ENCODE measurements at regions not wholly inside any gene's neighbourhood (a gene's known extent, or its start where the extent isn't known, plus 50 kb on each side); places are given as distances from the start of the nearest gene placed in this dataset.
"Not testable (repeated sequence)": the region's sequence is repeated elsewhere in the genome, so short reads cannot be mapped to it uniquely, and the experiment has no call there.

DNA sequence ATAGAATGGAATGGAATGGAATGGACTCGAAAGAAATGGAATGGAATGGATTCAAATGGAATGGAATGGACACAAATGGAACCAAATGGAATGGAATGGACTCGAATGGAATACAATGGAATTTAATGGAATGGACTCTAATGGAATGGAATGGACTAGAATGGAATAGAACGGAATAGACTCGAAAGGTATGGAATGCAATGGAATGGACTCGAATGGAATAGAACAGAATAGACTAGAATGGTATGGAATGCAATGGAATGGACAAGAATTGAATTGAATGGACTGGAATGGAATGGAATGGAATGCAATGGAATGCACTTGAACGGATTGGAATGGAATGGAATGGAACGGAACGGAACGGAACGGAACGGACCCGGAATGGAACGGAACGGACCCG is 101.7 kb upstream of the FBXO28 start:
- WGBS, 2 donors (ENCODE audit: low coverage in 1 of 2): 66 to 69% methylated on average over 15 of the region's 15 CpGs

DNA sequence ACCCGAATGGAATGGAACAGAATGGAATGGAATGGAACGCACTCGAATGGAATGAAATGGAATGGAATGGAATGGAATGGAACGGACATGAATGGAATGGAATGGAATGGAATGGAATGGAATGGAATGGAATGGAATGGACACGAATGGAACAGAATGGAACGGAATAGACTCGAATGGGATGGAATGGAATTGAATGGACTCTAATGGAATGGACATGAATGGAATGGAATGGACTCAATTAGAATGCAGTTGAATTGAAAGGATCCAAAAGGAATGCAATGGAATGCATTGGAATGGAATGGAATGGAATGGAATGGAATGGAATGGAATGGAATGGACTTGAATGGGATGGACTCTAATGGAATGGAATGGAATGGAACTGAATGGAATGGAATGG is 102.2 kb upstream of the FBXO28 start:
- H3K36me3 ChIP-seq, H3K4me3 ChIP-seq, H3K27me3 ChIP-seq, H3K9me3 ChIP-seq, H3K27ac ChIP-seq, ATAC-seq, H3K4me1 ChIP-seq: not testable (repeated sequence)
- WGBS, 2 donors (ENCODE audit: low coverage in 1 of 2): 86 to 98% methylated on average over 4 to 7 of the region's 7 CpGs

More for the DNA sequence above, 101.7 kb upstream of the FBXO28 start:
- H3K27me3 ChIP-seq, H3K27ac ChIP-seq, H3K9me3 ChIP-seq, H3K4me1 ChIP-seq, ATAC-seq, H3K4me3 ChIP-seq, H3K36me3 ChIP-seq: not testable (repeated sequence)

DNA sequence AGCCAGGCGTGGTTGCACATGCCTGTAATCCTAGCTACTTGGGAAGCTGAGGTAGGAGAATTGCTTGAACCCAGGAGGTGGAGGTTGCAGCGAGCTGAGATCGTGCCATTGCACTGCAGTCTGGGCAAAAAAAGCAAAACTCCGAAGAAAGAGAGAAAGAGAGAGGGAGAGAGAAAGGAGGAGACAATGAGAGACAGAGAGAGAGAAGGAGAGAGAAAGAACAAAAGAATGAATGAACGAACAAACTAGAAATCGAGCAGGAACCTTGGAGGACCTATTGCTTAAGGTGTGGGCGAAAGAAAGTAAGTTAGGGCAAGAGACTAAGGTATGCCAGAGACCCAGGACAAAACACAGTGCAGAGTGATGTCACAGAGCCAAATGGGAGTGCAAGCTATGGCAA is 102.8 kb upstream of the FBXO28 start:
- H3K27me3 ChIP-seq, H3K9me3 ChIP-seq, H3K4me3 ChIP-seq, H3K36me3 ChIP-seq, H3K4me1 ChIP-seq, ATAC-seq, H3K27ac ChIP-seq: not testable (repeated sequence)
- WGBS, 2 donors (ENCODE audit: low coverage in 1 of 2): 97 to 100% methylated on average over 6 of the region's 7 CpGs

DNA sequence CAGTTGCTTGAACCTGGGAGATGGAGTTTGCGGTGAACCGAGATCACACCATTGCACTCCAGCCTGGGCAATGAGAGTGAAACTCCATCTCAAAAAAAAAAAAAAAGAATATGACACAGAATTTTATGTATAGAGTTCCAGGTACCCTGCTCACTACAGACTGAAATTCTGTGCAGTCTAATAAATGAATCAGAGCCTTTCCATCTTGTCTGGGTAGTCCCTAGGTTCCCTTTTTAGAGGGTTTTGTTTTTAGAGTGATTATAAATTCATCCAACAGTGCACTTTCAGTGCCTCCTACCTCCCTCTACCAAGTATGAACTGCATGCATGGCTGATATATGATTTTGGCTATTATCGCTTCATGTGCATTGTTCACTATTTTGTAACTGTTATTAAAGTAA is 107.9 kb upstream of the FBXO28 start:
- H3K27me3 ChIP-seq, H3K4me3 ChIP-seq, ATAC-seq, H3K9me3 ChIP-seq, H3K4me1 ChIP-seq, H3K27ac ChIP-seq: not testable (repeated sequence)
- WGBS, 2 donors (ENCODE audit: low coverage in 1 of 2): 89 to 100% methylated on average over 1 of the region's 3 CpGs
- H3K36me3 ChIP-seq: peaks cover 0 to 21% of the 10 kb centered on the region in 2 donors

DNA sequence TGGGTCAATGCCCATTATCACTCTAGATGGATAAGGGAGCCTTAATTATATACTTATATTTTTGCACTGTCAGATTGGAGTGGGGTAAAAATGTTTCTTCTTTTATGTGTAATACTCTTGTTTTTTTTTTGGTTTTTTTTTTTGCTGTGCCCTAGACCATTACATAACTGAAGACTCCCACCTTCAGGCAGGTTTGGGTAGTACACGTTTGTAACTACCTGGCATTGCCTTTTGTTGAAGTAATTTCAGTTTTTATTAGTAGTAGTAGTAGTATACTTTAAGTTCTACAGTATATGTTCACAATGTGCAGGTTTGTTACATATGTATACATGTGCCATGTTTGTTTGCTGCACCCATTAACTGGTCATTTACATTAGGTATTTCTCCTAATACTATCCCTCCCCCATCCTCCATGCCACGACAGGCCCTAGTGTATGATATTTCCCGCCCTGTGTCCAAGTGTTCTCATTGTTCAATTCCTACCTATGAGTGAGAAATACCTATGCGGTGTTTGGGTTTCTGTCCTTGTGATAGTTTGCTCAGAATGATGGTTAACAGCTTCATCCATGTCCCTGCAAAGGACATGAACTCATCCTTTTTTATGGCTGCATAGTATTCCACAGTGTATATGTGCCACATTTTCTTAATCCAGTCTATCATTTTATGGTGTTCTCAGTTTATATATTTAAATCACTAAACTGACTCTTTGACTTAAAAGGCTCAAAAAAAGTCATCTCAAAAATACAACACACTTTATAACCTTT is 109.2 kb upstream of the FBXO28 start:
- H3K4me3 ChIP-seq, ATAC-seq, H3K9me3 ChIP-seq, H3K27me3 ChIP-seq, H3K4me1 ChIP-seq, H3K27ac ChIP-seq: not testable (repeated sequence)
- peaks cover 0 to 21% of the 10 kb centered on the region in 2 donors for H3K36me3 ChIP-seq
- 70 to 82% methylated on average over 4 of the region's 4 CpGs for WGBS, 2 donors (ENCODE audit: low coverage in 1 of 2)
- TF ChIP-seq, protein P1, sequence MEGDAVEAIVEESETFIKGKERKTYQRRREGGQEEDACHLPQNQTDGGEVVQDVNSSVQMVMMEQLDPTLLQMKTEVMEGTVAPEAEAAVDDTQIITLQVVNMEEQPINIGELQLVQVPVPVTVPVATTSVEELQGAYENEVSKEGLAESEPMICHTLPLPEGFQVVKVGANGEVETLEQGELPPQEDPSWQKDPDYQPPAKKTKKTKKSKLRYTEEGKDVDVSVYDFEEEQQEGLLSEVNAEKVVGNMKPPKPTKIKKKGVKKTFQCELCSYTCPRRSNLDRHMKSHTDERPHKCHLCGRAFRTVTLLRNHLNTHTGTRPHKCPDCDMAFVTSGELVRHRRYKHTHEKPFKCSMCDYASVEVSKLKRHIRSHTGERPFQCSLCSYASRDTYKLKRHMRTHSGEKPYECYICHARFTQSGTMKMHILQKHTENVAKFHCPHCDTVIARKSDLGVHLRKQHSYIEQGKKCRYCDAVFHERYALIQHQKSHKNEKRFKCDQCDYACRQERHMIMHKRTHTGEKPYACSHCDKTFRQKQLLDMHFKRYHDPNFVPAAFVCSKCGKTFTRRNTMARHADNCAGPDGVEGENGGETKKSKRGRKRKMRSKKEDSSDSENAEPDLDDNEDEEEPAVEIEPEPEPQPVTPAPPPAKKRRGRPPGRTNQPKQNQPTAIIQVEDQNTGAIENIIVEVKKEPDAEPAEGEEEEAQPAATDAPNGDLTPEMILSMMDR (IDR thresholded peaks at IDR 0.05): peak in 1 of 4 experiments; percentile 11

DNA sequence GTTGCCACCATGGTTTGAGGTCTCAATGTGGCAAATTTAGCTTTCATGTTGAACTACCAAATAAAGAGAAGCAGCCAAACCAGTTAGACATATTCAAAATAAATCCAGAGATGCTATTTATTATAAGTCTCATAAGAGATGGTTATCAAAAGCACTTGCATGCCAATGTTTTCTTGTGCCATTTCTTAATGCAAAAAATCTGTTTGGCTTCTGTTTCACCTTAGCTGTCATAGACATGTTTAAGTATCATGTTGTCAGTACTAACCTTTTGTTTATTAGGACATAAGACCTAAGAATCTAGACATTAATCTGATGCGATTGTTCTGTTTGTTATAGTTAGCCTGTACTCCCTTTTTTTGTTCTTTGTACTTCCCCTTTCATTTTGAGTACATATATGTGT is 110.0 kb upstream of the FBXO28 start:
- H3K9me3 ChIP-seq, H3K4me3 ChIP-seq, H3K27ac ChIP-seq, ATAC-seq, H3K27me3 ChIP-seq, H3K4me1 ChIP-seq: not testable (repeated sequence)
- H3K36me3 ChIP-seq: peaks cover 0 to 21% of the 10 kb centered on the region in 2 donors
- 0% methylated on average over 1 of the region's 1 CpG for WGBS, 2 donors (ENCODE audit: low coverage in 1 of 2)

DNA sequence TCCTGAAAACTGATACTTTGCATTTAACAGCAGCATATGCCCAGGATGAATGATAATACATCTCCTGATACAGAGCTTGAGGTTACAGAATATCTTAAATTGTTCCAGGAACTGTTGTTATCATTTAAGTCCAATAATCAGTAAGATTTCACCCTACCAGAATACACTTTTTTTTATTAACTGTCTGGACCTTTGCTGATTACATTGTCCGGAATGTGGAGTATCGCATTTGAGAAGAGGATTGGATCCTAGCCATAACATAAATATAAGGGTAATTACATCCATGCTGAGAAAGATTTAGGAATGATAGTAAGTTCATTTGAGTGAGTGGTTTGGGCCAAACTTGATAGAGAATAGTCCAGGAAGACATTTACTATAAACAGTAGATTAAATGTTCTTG is 112.2 kb upstream of the FBXO28 start:
- not testable (repeated sequence) for H3K27ac ChIP-seq, ATAC-seq, H3K4me1 ChIP-seq, H3K9me3 ChIP-seq, H3K27me3 ChIP-seq, H3K4me3 ChIP-seq
- WGBS, 2 donors (ENCODE audit: low coverage in 1 of 2): 60 to 64% methylated on average over 1 to 2 of the region's 2 CpGs
- peaks cover 0 to 14% of the 10 kb centered on the region in 2 donors for H3K36me3 ChIP-seq

DNA sequence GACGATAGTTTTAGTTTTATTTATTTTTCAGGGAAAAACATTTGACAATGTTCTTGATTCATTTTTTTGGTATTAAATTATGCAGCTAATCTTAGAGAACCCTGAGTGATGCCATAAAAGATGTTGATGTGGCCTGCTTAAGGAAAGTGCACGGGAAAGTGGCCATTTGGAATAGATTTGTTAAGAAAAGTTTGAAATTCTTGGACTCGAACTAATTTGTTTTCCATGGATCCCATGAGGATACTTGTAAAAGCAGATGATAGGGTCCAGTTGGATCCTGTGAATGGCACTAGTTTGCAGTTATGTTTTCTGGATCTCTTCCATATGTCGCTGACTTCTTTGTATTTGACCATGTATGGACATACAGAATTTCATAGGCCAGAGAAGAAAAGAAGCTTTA is 114.2 kb upstream of the FBXO28 start:
- not testable (repeated sequence) for H3K9me3 ChIP-seq, H3K4me3 ChIP-seq, H3K4me1 ChIP-seq, H3K27me3 ChIP-seq, H3K27ac ChIP-seq, H3K36me3 ChIP-seq, ATAC-seq
- 47 to 50% methylated on average over 3 to 4 of the region's 4 CpGs for WGBS, 2 donors (ENCODE audit: low coverage in 1 of 2)

DNA sequence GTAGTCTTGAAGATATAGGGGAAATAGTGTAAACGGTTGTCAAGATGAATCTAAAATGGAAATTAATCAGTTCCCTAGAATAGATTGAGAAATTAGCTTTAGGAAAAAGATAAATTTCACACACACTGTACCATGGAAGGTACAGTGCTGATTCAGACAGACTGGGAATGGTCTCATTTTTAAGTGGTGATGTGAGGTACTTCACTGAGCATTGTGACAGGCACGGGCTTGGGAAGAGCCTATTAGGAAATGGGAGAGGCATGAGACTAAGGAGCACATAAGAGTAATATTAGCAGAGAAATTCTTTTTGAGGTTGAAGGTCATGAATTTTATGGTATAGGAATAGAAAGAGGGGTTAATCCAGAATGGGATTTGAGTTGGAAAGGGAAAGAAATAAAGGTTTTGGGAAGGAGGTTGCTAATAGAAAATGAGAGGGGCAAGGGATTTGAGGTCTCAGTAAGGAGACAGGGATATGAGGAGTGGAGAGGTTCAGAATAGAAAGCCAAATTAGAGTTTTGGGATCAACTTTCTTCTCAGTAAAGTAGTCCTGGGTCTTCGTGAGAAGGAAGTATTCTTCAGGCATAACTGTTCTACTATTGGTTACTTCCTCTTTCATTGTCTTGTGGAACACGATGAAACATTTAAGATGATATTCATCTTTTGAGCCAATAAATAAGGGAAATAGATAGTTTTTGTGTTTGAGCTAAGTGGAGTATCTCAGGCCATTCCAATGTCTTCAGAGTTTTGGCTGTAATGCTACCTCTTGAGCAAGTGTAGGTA is 115.0 kb upstream of the FBXO28 start:
- not testable (repeated sequence) for ATAC-seq, H3K27me3 ChIP-seq, H3K36me3 ChIP-seq, H3K9me3 ChIP-seq, H3K4me3 ChIP-seq, H3K4me1 ChIP-seq
- WGBS, 2 donors (ENCODE audit: low coverage in 1 of 2): 57 to 83% methylated on average over 2 to 3 of the region's 4 CpGs
- peak overlapping the region in 1 of 4 donors; percentile 1 for H3K27ac ChIP-seq

DNA sequence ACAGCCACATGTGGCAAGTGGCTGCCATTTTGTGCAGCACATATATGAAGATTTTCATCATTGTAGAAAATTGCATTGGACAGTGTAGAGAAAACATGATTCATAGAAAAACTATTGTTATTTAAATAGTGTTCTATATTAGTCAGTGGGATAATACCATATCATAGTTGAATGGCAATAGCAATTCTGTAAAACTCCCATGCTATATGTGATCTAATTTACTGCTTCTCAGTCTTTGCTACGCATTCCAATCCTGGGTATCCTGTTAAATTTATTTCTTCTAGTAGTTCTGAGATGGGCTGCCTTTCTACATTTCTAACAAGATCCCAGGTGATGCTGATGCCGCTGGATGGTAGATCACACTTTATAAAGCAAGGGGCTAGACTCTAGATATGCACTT is 117.5 kb upstream of the FBXO28 start:
- not testable (repeated sequence) for H3K9me3 ChIP-seq, H3K4me3 ChIP-seq, H3K27me3 ChIP-seq, H3K36me3 ChIP-seq, H3K27ac ChIP-seq, ATAC-seq
- WGBS, 2 donors (ENCODE audit: low coverage in 1 of 2): 100% methylated on average over 1 of the region's 2 CpGs
- peaks cover 0 to 18% (median 0%) of the 10 kb centered on the region in 3 donors for H3K4me1 ChIP-seq
